EL (cell line): ENCODE measurements at regions not wholly inside any gene's neighbourhood (a gene's known extent, or its start where the extent isn't known, plus 50 kb on each side); places are given as distances from the start of the nearest gene placed in this dataset.

Experiments used
- DNase-seq: peaks from one replicate; pipeline ENCODE4 v3.0.0-alpha.2; 2016

DNA sequence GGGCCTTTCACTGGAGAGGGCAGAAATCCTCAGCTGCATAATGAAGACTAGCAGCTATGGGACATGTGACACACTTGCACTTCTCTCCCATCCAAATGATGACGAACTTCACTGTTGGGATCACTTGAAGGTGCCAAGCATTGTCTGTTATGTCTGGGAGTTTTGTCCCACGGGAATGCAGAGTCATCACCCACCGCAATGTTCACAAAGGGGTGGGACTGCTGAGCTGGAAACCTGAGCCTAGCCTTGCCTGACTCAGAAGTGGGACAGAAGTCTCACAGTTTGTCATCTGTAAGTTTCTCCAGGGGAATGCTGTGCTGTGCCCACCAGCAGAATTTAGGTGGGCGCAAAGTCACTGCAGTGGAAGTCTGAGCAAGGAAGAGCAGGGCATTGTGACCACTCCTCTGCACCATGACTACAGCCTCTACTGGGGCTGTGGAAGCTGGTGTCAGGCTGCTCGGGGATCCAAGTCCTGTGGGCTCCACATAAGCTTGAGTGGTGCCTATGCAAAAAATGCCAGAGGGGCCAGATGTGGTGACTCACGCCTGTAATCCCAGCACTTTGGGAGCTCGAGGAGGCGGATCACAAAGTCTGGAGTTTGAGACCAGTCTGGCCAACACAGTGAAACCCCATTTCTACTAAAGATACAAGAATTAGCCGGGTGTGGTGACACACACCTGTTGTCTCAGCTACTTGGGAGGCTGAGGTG lies 472.0 kb upstream of the CNTNAP2 start:
- DNase-seq = no peak

GRCh38 chr7:145643981-145644380 lies 472.6 kb upstream of the CNTNAP2 start:
- DNase-seq = no peak

DNA sequence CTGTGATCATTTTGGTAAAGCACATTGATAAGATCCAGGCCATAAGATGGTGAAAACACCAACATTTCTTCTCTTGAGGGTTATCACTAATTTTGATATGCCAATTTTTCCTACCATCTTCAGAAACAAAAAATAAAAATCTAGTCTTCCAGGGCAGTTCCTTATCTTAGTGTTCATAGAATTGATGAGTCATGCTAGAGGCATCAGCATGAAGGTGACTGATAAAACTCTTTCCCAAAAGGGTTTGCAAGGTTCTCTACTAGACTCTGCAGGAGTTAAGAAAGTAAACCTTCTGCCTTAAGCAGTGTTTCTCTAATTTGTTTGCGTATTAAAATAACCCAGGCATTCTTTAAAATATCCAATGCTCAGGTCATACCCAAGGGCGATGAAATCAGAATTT lies 483.1 kb upstream of the CNTNAP2 start:
- DNase-seq = no peak

DNA sequence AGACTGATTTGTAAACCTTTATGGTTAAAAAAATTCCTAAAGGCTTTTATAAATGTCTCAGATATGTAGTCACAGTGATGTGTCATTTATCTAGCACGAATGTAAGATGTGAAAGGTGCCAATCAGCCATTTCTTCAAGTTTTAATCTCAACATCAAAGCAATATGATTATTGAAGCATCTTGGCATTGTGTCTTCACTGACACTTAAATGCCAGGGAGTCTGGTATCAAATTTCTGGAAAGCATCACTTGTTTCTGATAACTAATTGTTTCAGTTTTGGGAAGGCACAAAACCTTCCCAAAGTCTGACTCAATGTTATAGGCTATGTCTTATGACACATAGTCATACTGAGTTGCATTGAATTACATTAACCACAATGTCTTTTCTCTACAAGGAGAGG lies 492.0 kb upstream of the CNTNAP2 start:
- DNase-seq = no peak

GRCh38 chr7:145605963-145606362 lies 510.6 kb upstream of the CNTNAP2 start:
- DNase-seq = no peak

DNA sequence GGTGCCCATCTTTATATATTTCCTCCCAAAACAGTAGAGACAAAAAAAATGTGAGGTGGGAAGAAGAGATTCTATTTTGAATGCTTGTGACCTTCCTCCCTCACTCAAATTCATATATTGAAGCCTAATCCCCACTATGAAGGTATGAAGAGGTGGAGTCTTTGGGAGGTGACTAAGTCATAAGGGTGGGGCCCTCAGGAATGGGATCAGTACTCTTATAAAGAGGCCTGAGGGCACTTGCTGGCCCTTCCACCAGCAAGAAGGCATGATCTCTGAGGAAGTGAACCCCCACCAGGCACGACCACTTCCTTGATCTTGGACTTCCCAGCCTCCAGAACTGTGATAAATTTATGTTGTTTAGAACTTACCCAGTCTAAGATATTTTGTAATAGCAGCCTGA lies 517.2 kb upstream of the CNTNAP2 start:
- DNase-seq = no peak

- no peak for DNase-seq
Measured at GRCh38 chr7:145584401-145584800, 532.2 kb upstream of the CNTNAP2 start.

DNA sequence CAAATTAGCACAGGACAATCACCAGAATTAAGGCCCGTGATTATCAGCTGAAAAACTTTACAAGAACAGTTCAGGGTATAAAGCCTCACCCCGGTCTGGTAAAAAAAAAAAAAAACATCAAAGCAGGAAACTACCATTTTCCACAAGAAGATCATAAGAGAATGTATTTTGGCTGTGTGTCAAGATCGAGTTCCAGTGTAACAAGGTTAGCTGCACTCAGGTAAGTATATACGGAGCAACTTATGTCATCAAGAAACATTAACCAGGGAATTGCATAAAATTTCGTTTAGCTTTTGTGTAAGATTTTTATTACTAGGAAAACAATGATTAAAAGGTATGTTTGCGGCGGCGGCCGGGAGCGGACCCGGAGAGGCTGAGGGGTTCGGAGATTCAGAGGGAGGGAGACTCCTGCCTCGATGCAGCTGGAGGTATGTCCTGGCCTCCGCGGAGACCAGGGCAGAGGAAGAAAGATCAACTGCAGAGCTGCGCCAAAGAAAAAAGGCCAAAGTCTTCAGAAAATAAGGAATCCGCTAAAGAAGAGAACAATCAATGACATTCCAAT lies 533.8 kb upstream of the CNTNAP2 start:
- no peak for DNase-seq

- no peak for DNase-seq
Measured at GRCh38 chr7:145557805-145558204, 558.8 kb upstream of the CNTNAP2 start.

DNA sequence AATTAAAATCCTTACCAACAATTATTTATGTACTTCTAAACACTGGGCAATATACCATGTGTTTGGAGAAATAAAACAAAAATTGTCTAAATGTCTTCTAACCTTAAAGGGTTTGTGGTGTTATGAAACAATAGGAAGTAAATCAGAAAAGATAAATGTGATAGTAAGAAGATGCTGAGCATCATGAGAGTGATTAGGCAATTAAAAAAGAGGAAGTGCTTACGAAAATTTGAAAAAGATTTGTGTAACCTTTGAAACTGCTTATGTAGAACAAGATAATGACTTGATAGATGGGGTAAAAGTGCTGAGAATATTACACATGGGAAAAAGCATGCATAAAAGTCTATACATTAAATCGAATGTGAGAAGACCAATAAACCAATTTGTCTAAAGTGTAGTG lies 573.4 kb upstream of the CNTNAP2 start:
- DNase-seq = no peak

GRCh38 chr7:145539910-145540309 lies 576.7 kb upstream of the CNTNAP2 start:
- no peak for DNase-seq

DNA sequence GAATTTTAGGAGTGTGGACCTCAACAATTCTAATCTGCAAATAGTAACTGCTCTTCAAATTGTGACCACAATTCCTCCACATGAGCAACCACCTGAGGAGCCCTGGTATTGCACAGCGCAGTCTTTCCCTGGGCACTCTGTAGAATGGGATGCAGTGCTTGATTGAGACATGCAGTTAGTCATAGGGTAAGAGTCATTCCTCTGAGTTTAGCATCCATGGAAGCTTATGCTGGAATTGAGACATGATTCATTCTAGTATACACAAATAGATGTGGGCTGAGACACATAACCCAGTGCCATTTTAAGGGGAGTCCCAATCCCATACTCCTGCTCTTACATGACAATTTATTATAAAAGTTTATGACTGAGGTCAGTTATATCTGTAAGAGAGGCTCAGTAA lies 582.3 kb upstream of the CNTNAP2 start:
- no peak for DNase-seq

- no peak for DNase-seq
Measured at GRCh38 chr7:145520284-145520683, 596.3 kb upstream of the CNTNAP2 start.

GRCh38 chr7:145511004-145511403 lies 605.6 kb upstream of the CNTNAP2 start:
- DNase-seq = no peak

DNA sequence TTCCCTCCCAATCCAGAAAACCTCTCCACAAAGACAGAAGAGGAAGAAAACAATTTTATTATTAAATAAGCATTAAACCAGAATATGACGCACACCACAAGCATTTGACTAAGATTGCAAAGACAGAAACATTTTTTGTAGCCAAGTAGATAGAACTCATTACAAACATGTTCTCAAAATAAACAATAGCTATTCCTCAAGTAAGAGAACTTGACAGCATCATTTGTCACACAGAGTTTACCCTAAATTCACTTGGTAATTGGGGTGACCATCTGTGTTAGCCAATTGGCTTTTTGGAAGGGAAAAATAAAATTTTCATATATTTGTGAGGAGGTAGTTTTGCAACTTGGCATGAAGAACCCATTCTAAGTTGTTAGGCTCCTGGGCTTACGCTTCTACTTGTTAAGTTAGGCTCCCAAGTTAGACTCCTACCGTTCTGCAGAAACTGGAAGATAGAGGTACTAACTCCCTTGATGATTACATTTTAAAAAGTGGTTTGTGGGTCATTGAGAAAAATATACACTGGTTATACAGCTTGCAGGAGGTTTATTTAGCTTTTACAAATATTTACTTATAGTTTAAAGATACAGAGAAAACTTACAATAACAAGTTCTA lies 618.6 kb upstream of the CNTNAP2 start:
- DNase-seq = no peak

GRCh38 chr7:145490356-145490755 lies 626.2 kb upstream of the CNTNAP2 start:
- no peak for DNase-seq

DNA sequence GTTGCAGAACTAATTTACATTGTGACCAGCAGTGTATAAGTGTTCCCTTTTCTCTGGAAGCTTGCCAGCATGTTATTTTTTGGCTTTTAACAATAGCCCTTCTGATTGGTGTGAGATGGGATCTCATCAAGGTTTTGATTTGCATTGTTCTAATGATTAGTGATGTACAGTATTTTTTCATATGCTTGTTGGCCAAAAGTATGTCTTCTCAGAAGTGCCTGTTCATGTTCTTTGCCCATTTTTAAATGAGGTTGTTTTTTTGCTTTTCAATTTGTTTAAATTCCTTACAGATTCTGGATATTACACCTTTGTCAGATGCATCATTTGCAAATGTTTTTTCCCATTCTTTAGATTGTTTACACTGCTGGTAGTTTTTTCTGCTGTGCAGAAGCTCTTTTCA lies 627.0 kb upstream of the CNTNAP2 start:
- no peak for DNase-seq

DNA sequence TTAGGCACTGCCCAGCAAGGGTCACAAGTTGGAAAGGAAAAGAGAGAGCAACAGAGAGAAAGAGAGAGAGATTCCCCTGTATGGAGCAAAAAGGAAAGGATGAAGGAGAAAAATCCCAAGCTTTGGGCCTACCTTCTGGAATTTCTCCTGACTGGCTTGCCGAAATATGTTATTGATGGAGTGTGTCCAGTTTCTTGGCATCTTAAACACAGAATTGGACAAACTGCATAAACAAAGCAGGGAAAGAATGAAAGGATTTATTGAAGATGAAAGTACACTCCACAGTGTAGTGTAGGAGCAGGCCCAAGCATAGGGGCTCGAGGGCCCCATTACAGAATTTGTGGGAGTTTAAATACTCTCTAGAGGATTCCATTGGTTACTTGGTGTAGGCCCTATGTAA lies 627.8 kb upstream of the CNTNAP2 start:
- DNase-seq = no peak

GRCh38 chr7:145481985-145482384 lies 634.6 kb upstream of the CNTNAP2 start:
- no peak for DNase-seq

- DNase-seq = no peak
Measured at GRCh38 chr7:145478541-145478940, 638.1 kb upstream of the CNTNAP2 start.

GRCh38 chr7:145474009-145474686 lies 638.3 kb upstream of the TPK1 start:
- no peak for DNase-seq

DNA sequence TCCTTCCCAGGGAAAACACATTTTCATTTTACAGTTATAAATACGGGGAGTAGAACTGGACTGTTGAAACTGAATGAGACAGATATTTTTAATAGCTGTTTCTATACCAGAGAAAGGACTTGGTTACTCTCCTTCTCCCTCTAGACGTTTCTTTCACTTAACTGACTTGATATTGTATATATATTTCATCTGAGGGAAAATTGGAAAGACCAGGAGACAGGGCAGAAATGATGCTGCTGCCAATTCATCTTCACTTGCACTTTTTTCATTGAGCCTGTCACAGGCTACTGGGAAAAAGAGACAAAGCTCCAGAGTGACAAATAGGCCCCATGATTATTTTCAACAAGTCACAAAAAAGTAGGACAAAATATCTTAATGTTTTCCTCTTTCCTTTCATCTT lies 636.0 kb upstream of the TPK1 start:
- no peak for DNase-seq

DNA sequence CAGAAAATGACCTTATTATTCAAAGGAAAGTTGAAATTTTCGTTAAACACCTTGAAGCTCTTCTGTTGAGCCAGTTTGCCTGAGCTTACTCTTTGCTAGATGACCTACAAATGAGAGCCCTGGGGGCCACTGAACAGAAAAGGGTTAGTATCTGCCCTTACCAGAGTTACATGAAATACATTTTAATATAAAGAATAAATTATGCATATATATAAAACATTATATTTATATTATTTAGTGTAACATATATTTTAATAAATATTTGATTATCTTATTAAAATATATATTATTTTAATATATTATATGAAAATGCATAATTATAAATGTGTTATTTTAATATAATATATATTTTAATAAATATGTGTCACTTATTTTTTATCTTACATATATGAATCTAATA lies 628.4 kb upstream of the TPK1 start:
- no peak for DNase-seq

GRCh38 chr7:145462463-145462862 lies 626.6 kb upstream of the TPK1 start:
- DNase-seq = no peak
